Left renal pelvis (tissue), 4 donors: ENCODE measurements at regions not wholly inside any gene's neighbourhood (a gene's known extent, or its start where the extent isn't known, plus 50 kb on each side); places are given as distances from the start of the nearest gene placed in this dataset.

Experiments used
- DNase-seq, 4 donors: peaks; one replicate each; pipeline ENCODE4 v3.0.0-alpha.2; 2013; ENCODE audit warnings: low read depth in 4 of 4, low spot score in 3 of 4

GRCh38 chr11:129324533-129325175, 51.0 kb upstream of the BARX2 start:
- no peak for DNase-seq

- DNase-seq: no peak
These were observed 51.6 kb upstream of the BARX2 start for GRCh38 chr11:129323896-129324502.

- DNase-seq: no peak
These were observed 52.7 kb upstream of the BARX2 start for GRCh38 chr11:129322941-129323340.

GRCh38 chr11:129321076-129321475, 54.6 kb upstream of the BARX2 start:
- DNase-seq: no peak

GRCh38 chr11:129320494-129320893, 55.2 kb upstream of the BARX2 start:
- DNase-seq: no peak

- DNase-seq: no peak
These were observed 55.9 kb upstream of the BARX2 start for GRCh38 chr11:129319751-129320150.

- no peak for DNase-seq
These were observed 56.4 kb upstream of the BARX2 start for GRCh38 chr11:129319201-129319600.

GRCh38 chr11:129317571-129317970, 58.1 kb upstream of the BARX2 start:
- no peak for DNase-seq

- no peak for DNase-seq
These were observed 58.9 kb upstream of the BARX2 start for GRCh38 chr11:129316781-129317180.

GRCh38 chr11:129315781-129316579, 59.7 kb upstream of the BARX2 start:
- no peak for DNase-seq

- DNase-seq: no peak
These were observed 61.3 kb upstream of the BARX2 start for GRCh38 chr11:129314371-129314770.

GRCh38 chr11:129313541-129314297, 61.9 kb upstream of the BARX2 start:
- no peak for DNase-seq

GRCh38 chr11:129312730-129313503, 62.7 kb upstream of the BARX2 start:
- DNase-seq: no peak

GRCh38 chr11:129308241-129308865, 67.3 kb upstream of the BARX2 start:
- no peak for DNase-seq

GRCh38 chr11:129307162-129307561, 68.5 kb upstream of the BARX2 start:
- no peak for DNase-seq

GRCh38 chr11:129302386-129303101, 73.1 kb upstream of the BARX2 start:
- no peak for DNase-seq

GRCh38 chr11:129300099-129300498, 75.5 kb upstream of the BARX2 start:
- DNase-seq: no peak

GRCh38 chr11:129298988-129299387, 76.7 kb upstream of the BARX2 start:
- no peak for DNase-seq

GRCh38 chr11:129295746-129296145, 79.9 kb upstream of the BARX2 start:
- no peak for DNase-seq
